ENCODE measurements at regions not wholly inside any gene's neighbourhood (a gene's known extent, or its start where the extent isn't known, plus 50 kb on each side); places are given as distances from the start of the nearest gene placed in this dataset.

DNA sequence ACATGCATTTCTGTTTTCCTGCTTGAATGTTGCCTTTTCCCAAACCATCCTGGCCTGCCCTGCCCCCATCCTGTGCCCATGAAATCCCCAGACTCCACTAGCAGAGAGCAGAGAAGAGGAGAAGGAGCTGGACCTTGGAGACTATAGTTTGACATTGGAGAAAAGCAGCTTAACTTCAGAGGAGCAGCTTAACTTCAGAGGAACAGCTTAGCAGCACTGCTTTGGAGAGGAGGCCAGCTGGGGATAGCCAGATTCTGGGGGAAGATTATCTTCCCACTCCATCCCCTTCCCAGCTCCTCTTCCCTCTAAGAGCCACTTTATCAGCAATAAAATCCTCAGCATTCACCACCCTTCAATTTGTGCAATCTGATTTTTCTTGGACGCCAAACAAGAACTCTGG, 443.0 kb downstream of the PCDH10 start:
- POLR2A ChIA-PET = no interaction called here
- Histone ChIP-seq H3K27me3 (ENCODE audit: control insufficient read depth in 2 of 2, insufficient read depth in 2 of 2, low read length in 2 of 2) (no peaks in the 10 kb centered on the region), H2AFZ (ENCODE audit: low read depth, low read length) (no peak overlapping the region), H3K9ac (replicated peaks; ENCODE audit: extremely low read depth, insufficient read depth, low read length) (no peak overlapping the region), H3K4me1 (ENCODE audit: control insufficient read depth, extremely low read depth, insufficient read depth, low read length) (no peaks in the 10 kb centered on the region), H3K79me2 (ENCODE audit: control insufficient read depth, insufficient read depth, low read length) (no peaks in the 10 kb centered on the region), H3K4me2 (ENCODE audit: insufficient read depth, low read length) (no peak overlapping the region), H4K20me1 (replicated peaks; ENCODE audit: control insufficient read depth, extremely low read depth, insufficient read depth, low read length) (no peaks in the 10 kb centered on the region), H3K36me3 (ENCODE audit: control insufficient read depth in 2 of 2, extremely low read depth in 1 of 2, insufficient read depth in 2 of 2, low read length in 2 of 2) (no peaks in the 10 kb centered on the region), H3K4me3 (replicated peaks in 1 of 3; ENCODE audit: insufficient read depth in 1 of 3, low read depth in 1 of 3, low read length in 3 of 3) (no peak overlapping the region), H3K9me1 (replicated peaks; ENCODE audit: control insufficient read depth, extremely low read depth, insufficient read depth, low read length) (no peaks in the 10 kb centered on the region), H3K9me3 (replicated peaks; ENCODE audit: control insufficient read depth, insufficient read depth, low read length) (no peaks in the 10 kb centered on the region), H3K27ac (ENCODE audit: insufficient read depth, low read depth, low read length) (no peak overlapping the region)
- DNase-seq (ENCODE audit: low read depth, low spot score) (no peak), FAIRE-seq (no peak)
- intact Hi-C loops (cut with micrococcal nuclease) = no loop called here
- TF ChIP-seq JUN (IDR thresholded peaks at IDR 0.05; ENCODE audit: borderline replicate concordance, insufficient read depth, insufficient read length, low read depth) (no peak), FOS (IDR thresholded peaks at IDR 0.05; ENCODE audit: borderline replicate concordance, insufficient read depth, low read length) (no peak), MYC (IDR thresholded peaks at IDR 0.05; ENCODE audit: low read depth, low read length) (no peak), POLR2AphosphoS5 (IDR thresholded peaks at IDR 0.05; ENCODE audit: insufficient read depth, low read depth, low read length) (no peak), POLR2A (IDR thresholded peaks at IDR 0.05; ENCODE audit: low read depth, low read length) (no peak), EZH2 (IDR thresholded peaks at IDR 0.05; ENCODE audit: borderline replicate concordance, low read depth, low read length, severe bottlenecking) (no peak), GATA2 (IDR thresholded peaks at IDR 0.05; ENCODE audit: insufficient read depth, insufficient read length, low read depth, low read length) (no peak)
- TF ChIP-seq, protein P1, sequence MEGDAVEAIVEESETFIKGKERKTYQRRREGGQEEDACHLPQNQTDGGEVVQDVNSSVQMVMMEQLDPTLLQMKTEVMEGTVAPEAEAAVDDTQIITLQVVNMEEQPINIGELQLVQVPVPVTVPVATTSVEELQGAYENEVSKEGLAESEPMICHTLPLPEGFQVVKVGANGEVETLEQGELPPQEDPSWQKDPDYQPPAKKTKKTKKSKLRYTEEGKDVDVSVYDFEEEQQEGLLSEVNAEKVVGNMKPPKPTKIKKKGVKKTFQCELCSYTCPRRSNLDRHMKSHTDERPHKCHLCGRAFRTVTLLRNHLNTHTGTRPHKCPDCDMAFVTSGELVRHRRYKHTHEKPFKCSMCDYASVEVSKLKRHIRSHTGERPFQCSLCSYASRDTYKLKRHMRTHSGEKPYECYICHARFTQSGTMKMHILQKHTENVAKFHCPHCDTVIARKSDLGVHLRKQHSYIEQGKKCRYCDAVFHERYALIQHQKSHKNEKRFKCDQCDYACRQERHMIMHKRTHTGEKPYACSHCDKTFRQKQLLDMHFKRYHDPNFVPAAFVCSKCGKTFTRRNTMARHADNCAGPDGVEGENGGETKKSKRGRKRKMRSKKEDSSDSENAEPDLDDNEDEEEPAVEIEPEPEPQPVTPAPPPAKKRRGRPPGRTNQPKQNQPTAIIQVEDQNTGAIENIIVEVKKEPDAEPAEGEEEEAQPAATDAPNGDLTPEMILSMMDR (IDR thresholded peaks at IDR 0.05; ENCODE audit: extremely low read depth in 1 of 2, insufficient read depth in 1 of 2, low read depth in 1 of 2, low read length in 2 of 2) = no peak
- TF ChIP-seq, protein P2, sequence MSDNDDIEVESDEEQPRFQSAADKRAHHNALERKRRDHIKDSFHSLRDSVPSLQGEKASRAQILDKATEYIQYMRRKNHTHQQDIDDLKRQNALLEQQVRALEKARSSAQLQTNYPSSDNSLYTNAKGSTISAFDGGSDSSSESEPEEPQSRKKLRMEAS (IDR thresholded peaks at IDR 0.05; ENCODE audit: insufficient read depth, insufficient read length) = no peak
- BruUV-seq (replicated peaks) = no TSS peak
- dilution Hi-C loops (cut with MboI; ENCODE audit: extremely low pct_ligation_motif_present, low sequenced_read_pairs) = no loop called here
- CTCF ChIA-PET = interaction anchor here (0.9 kb wide), 1 partner anchor 9 kb away, joined by 3 read pairs; no protein-coding TSS in a partner anchor
